ENCODE measurements at regions not wholly inside any gene's neighbourhood (a gene's known extent, or its start where the extent isn't known, plus 50 kb on each side); places are given as distances from the start of the nearest gene placed in this dataset.

DNA sequence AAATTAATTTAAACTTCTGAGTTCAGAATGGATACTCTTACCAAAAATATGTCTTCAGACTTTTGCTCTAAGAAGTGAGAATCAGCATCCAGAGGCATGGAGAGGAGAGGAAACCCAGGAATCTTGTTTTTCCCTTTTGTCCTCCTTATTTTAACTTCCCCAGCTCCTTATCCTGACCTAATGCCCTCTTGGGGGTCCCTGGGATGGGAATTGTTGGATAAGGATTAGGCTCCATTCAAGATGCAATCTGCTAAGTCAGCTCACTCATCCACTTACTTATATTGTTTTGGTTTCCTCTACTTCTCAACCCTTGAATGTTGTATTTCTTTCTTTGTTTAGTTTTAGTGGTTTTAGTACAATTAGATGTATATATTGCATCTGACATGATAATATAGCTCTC lies 208.4 kb upstream of the PCDH7 start:
- H3K36me3 ChIP-seq (ENCODE audit: low read depth): no peaks in the 10 kb centered on the region
- intact Hi-C loops (cut with DNase I, micrococcal nuclease): no loop called here
- ATAC-seq: no peak

DNA sequence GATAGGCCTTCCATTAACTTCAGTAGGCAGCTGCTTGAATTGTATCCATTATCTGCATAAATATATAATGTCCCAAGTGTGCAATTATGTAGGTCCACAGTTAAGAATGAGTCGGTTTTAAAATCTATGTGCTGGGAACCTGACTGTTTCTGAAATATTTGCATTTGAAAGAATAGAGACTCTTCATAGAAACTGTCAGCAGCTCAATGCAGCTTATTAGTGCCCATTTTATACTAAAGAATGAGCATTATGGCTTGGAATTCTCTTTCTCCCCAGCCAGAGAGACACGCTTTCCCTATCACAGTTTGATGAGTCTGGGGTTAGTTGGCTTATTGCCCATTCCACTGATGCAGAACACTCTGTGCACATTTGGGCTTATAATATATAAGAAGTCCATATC lies 202.0 kb upstream of the PCDH7 start:
- no peaks in the 10 kb centered on the region for H3K4me1 ChIP-seq (ENCODE audit: low read depth)
- no peak overlapping the region for H3K4me3 ChIP-seq
- intact Hi-C loops (cut with DNase I, micrococcal nuclease): no loop called here
- DNase-seq (no peak), ATAC-seq (no peak)
- H3K36me3 ChIP-seq (ENCODE audit: low read depth): no peaks in the 10 kb centered on the region
- TF ChIP-seq, protein P1, sequence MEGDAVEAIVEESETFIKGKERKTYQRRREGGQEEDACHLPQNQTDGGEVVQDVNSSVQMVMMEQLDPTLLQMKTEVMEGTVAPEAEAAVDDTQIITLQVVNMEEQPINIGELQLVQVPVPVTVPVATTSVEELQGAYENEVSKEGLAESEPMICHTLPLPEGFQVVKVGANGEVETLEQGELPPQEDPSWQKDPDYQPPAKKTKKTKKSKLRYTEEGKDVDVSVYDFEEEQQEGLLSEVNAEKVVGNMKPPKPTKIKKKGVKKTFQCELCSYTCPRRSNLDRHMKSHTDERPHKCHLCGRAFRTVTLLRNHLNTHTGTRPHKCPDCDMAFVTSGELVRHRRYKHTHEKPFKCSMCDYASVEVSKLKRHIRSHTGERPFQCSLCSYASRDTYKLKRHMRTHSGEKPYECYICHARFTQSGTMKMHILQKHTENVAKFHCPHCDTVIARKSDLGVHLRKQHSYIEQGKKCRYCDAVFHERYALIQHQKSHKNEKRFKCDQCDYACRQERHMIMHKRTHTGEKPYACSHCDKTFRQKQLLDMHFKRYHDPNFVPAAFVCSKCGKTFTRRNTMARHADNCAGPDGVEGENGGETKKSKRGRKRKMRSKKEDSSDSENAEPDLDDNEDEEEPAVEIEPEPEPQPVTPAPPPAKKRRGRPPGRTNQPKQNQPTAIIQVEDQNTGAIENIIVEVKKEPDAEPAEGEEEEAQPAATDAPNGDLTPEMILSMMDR (IDR thresholded peaks at IDR 0.05): no peak
- no peaks in the 10 kb centered on the region for H3K9me3 ChIP-seq

More for the DNA sequence above, 208.4 kb upstream of the PCDH7 start:
- no peak for DNase-seq
- H3K4me3 ChIP-seq: no peak overlapping the region
- TF ChIP-seq, protein P1 (IDR thresholded peaks at IDR 0.05): no peak
- H3K4me1 ChIP-seq (ENCODE audit: low read depth): no peaks in the 10 kb centered on the region
- H3K9me3 ChIP-seq: no peaks in the 10 kb centered on the region

DNA sequence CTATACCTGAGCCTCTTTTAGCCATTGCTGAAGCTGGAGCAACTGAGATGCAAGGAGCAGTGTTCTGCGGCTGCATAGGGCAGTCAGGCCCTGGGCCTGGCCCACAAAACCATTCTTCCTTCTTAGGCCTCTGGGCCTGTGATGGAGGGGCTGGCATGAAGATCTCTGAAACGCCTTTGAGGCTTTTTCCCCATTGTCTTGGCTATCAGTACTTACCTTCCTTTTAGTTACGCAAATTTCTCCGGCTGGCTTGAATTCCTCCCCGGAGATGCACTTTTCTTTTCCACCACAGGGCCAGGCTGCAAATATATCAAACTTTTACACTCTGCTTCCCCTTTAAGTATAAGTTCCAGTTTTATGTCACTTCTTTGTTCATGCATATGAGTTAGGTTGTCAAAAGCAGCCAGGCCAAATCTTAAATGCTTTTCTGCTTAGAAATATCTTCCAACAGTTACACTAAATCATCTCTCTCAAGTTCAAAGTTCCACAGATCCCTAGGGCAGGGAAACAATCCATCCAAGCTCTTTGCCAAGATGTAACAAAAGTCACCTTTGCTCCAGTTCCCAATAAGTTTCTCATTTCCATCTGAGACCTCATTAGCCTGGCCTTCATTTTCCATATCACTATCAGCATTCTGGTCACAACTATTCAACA lies 194.4 kb upstream of the PCDH7 start:
- no peak for ATAC-seq
- no peaks in the 10 kb centered on the region for H3K36me3 ChIP-seq (ENCODE audit: low read depth)
- H3K9me3 ChIP-seq: no peaks in the 10 kb centered on the region
- intact Hi-C loops (cut with DNase I, micrococcal nuclease): no loop called here
- H3K4me3 ChIP-seq: no peak overlapping the region
- H3K4me1 ChIP-seq (ENCODE audit: low read depth): no peaks in the 10 kb centered on the region
- TF ChIP-seq, protein P1 (IDR thresholded peaks at IDR 0.05): no peak
- no peak for DNase-seq

DNA sequence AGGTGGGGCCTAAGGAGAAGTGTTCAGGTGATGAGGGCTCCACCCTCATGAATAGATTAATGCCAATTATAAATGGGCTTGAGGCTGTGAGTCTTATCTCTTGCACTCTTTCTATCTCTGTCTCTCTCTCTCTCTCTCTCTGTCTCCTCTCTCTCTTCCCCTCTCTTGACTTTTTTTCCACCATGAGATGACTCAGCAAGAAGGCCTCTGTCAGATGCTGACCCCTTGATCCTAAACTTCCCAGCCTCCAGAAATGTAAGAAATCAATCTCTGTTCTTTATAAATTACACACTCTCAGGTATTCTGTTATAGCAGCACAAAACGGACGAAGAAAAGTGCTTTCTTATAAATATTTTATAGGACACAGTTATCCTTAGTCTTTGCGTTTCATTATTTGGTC lies 184.9 kb upstream of the PCDH7 start:
- H3K4me1 ChIP-seq (ENCODE audit: low read depth): no peaks in the 10 kb centered on the region
- intact Hi-C loops (cut with DNase I, micrococcal nuclease): no loop called here
- no peak overlapping the region for H3K4me3 ChIP-seq
- TF ChIP-seq, protein P1 (IDR thresholded peaks at IDR 0.05): no peak
- H3K9me3 ChIP-seq: no peaks in the 10 kb centered on the region
- ATAC-seq: no peak
- no peak for DNase-seq
- no peaks in the 10 kb centered on the region for H3K36me3 ChIP-seq (ENCODE audit: low read depth)

DNA sequence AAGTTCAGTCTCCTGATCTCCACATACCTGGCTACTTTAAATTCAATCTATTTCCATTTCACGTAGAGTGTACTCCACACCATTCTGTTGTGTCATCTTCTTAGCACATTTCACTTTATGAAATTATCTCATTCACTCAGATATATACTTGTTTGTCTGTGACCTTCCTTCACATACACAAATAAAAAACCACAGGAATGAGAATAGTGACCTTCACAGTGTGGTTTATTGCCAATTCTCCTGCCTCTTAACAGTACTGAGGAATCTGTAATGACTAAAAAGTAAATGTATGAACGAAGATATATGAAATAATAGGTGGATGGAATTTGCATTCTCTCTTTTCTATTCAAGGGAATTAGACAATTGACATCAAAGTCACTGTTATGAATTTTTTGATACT lies 183.9 kb upstream of the PCDH7 start:
- ATAC-seq: no peak
- intact Hi-C loops (cut with DNase I, micrococcal nuclease): no loop called here
- TF ChIP-seq, protein P1 (IDR thresholded peaks at IDR 0.05): no peak
- Histone ChIP-seq H3K4me3 (no peak overlapping the region), H3K9me3 (no peaks in the 10 kb centered on the region), H3K4me1 (ENCODE audit: low read depth) (no peaks in the 10 kb centered on the region), H3K36me3 (ENCODE audit: low read depth) (no peaks in the 10 kb centered on the region)
- DNase-seq: no peak

DNA sequence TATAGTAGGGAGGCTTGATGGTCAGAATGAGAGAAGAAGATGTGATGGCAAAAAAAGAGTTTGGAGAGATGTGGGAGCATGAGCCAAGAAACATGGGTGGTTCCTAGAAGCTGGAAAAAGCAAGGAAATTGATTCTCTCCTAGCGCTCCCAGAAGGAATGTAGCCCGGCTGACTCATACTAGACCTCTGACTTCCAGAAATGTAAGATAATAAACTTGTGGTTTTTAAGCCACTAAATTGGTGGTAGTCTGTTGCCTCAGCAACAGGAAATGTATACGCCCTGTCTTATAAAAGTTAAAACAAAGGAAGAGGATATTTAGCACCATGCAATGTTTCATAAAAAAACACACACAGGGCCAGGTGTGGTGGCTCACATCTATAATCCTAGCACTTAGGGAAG lies 182.7 kb upstream of the PCDH7 start:
- Histone ChIP-seq H3K4me1 (ENCODE audit: low read depth) (no peaks in the 10 kb centered on the region), H3K36me3 (ENCODE audit: low read depth) (no peaks in the 10 kb centered on the region), H3K9me3 (no peaks in the 10 kb centered on the region), H3K4me3 (no peak overlapping the region)
- DNase-seq: peak in 1 of 3 donors; percentile 28
- ATAC-seq: peak; percentile 98
- TF ChIP-seq, protein P1 (IDR thresholded peaks at IDR 0.05): no peak
- intact Hi-C loops (cut with DNase I, micrococcal nuclease): no loop called here
